Thyroid gland (tissue), 4 donors: ENCODE measurements at regions not wholly inside any gene's neighbourhood (a gene's known extent, or its start where the extent isn't known, plus 50 kb on each side); places are given as distances from the start of the nearest gene placed in this dataset.

ENCODE experiments used
- DNase-seq, 2 donors: peaks; one replicate each; pipeline ENCODE4 v3.0.0-alpha.2; 2019
- H3K27ac ChIP-seq, 3 donors: fragments of 200-600 bp; sonication (generic); 1 replicate in 2 of 3; 2 replicates in 1 of 3; pipeline ENCODE4 v1.5.1; 2016 to 2019; ENCODE audit warnings: mild to moderate bottlenecking in 1 of 3, moderate library complexity in 1 of 3
- H3K27me3 ChIP-seq: fragments of 200-600 bp; sonication (generic); one replicate; pipeline ENCODE4 v1.5.1; 2019
- H3K36me3 ChIP-seq, 2 donors: fragments of 200-600 bp; sonication (generic); one replicate each; pipeline ENCODE4 v1.5.1; 2016 to 2019
- H3K4me1 ChIP-seq, 2 donors: fragments of 200-600 bp; sonication (generic); one replicate each; pipeline ENCODE4 v1.5.1; 2017 to 2019
- H3K4me3 ChIP-seq, 3 donors: fragments of 200-600 bp; sonication (generic); replicated peaks in 1 of 3; 1 replicate in 2 of 3; 2 replicates in 1 of 3; pipeline ENCODE4 v1.5.1; 2016; ENCODE audit warnings: mild to moderate bottlenecking in 1 of 3
- H3K9me3 ChIP-seq: fragments of 200-600 bp; sonication (generic); one replicate; pipeline ENCODE4 v1.5.1; 2017
- POLR2A ChIP-seq, 2 donors: fragments of 450-650 bp; IDR thresholded peaks; one replicate each; pipeline ENCODE4 v1.6.1; 2017; ENCODE audit warnings: antibody characterized with exemption in 2 of 2, mild to moderate bottlenecking in 2 of 2, moderate library complexity in 1 of 2
- WGBS, 2 donors: methylation state at CpG; one replicate each; pipeline ENCODE4 v1.1.5; 2017; 5-methylcytosine and 5-hydroxymethylcytosine counted together
- intact Hi-C: fragments of 100-400 bp; cut with DNase I; formaldehyde crosslinking; loops from one replicate; pipeline ENCODE4 v1.15.1; 2023
- TF ChIP-seq, protein P1 (sequence below), 6 experiments: fragments of 200-600 bp in 3 of 6; fragments of 450-650 bp in 3 of 6; sonication (generic) in 3 of 6; IDR thresholded peaks; one replicate each; pipeline ENCODE4 v1.5.1; 2016 to 2019; ENCODE audit warnings: antibody characterized with exemption in 6 of 6, mild to moderate bottlenecking in 2 of 6, inconsistent platforms in 1 of 6, moderate library complexity in 1 of 6

DNA sequence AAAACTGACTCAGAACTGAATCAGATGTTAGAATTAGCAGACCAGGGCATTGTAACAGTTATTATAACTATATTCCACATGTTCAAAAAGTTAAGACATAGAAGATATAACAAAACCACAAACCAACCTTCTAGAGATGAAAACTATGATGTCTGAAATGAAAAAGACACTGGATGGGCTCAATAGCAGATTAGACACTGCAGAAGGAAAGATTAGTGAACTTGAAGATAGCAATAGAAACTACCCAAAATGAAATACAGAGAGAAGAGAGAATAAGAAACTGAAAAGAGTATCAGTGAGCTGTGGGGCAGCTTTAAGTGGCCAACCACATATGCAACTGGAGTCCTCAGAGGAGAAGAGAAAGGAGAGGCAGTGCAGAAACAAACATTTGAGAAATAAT lies 132.0 kb upstream of the ATP2B2 start:
- Histone ChIP-seq H3K4me3 (no peak overlapping the region), H3K27ac (no peak overlapping the region), H3K9me3 (no peaks in the 10 kb centered on the region), H3K36me3 (no peaks in the 10 kb centered on the region), H3K27me3 (no peaks in the 10 kb centered on the region), H3K4me1 (no peaks in the 10 kb centered on the region)
- TF ChIP-seq, protein P1, sequence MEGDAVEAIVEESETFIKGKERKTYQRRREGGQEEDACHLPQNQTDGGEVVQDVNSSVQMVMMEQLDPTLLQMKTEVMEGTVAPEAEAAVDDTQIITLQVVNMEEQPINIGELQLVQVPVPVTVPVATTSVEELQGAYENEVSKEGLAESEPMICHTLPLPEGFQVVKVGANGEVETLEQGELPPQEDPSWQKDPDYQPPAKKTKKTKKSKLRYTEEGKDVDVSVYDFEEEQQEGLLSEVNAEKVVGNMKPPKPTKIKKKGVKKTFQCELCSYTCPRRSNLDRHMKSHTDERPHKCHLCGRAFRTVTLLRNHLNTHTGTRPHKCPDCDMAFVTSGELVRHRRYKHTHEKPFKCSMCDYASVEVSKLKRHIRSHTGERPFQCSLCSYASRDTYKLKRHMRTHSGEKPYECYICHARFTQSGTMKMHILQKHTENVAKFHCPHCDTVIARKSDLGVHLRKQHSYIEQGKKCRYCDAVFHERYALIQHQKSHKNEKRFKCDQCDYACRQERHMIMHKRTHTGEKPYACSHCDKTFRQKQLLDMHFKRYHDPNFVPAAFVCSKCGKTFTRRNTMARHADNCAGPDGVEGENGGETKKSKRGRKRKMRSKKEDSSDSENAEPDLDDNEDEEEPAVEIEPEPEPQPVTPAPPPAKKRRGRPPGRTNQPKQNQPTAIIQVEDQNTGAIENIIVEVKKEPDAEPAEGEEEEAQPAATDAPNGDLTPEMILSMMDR (IDR thresholded peaks at IDR 0.05) = no peak
- no peak for TF ChIP-seq POLR2A (IDR thresholded peaks at IDR 0.05)
- intact Hi-C loops = no loop called here
- no peak for DNase-seq

DNA sequence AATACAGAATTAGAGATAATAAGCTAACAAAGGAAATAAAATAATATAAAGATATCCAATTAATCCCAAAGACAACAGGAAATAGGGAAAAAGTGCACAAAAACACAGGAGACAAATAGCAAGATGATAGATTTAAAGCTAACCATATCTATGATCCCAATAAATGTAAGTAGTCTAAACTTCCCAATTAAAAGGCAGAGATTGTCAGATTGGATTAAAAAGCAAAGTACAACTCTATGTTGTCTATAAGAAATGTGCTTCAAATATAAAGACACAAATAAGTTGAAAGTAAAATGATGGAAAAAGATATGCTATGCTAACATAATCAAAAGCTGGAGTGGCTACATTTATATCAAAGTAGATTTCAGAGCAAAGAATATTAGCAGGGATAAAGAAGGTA lies 133.1 kb upstream of the ATP2B2 start:
- TF ChIP-seq, protein P1 (IDR thresholded peaks at IDR 0.05) = no peak
- no peak for TF ChIP-seq POLR2A (IDR thresholded peaks at IDR 0.05)

GRCh38 chr3:10641760-10642159 lies 136.4 kb upstream of the ATP2B2 start:
- H3K4me3 ChIP-seq = no peak overlapping the region
- H3K9me3 ChIP-seq = no peaks in the 10 kb centered on the region
- no peaks in the 10 kb centered on the region for H3K27me3 ChIP-seq
- H3K36me3 ChIP-seq = no peaks in the 10 kb centered on the region
- intact Hi-C loops = no loop called here
- H3K4me1 ChIP-seq = no peaks in the 10 kb centered on the region
- 93 to 95% methylated on average over 2 of the region's 2 CpGs for whole genome bisulfite sequencing, 2 donors
- DNase-seq = no peak
- TF ChIP-seq, protein P1 (IDR thresholded peaks at IDR 0.05) = no peak
- no peak for TF ChIP-seq POLR2A (IDR thresholded peaks at IDR 0.05)
- no peak overlapping the region for H3K27ac ChIP-seq

More for the DNA sequence above, 133.1 kb upstream of the ATP2B2 start:
- no peak for DNase-seq
- no peak overlapping the region for H3K4me3 ChIP-seq
- H3K4me1 ChIP-seq = no peaks in the 10 kb centered on the region
- no peak overlapping the region for H3K27ac ChIP-seq
- no peaks in the 10 kb centered on the region for H3K9me3 ChIP-seq
- H3K36me3 ChIP-seq = no peaks in the 10 kb centered on the region
- no peaks in the 10 kb centered on the region for H3K27me3 ChIP-seq
- intact Hi-C loops = no loop called here

- 78 to 81% methylated on average over 4 of the region's 4 CpGs for WGBS, 2 donors
- no peaks in the 10 kb centered on the region for H3K36me3 ChIP-seq
- intact Hi-C loops = no loop called here
These were observed 138.8 kb upstream of the ATP2B2 start for GRCh38 chr3:10644189-10644588.

DNA sequence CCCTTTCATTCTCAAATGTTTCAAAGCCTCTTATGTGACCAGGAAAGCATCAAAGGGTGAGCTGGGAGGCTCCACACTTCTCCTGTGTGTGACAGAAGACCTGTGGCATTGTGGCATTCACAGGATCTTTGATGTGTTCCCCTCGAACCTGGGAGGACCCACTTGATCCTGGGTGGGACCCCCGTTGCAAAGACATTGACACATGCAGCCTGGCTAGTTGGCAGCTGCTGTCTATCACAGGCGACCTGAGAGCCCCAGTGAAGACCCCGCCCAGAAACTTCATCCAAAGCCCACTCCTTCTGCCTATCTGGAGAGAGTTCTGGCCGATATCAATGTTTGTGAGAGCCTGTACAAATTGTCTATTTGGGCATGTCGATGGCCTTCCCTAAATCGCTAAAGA lies 140.4 kb upstream of the ATP2B2 start:
- 45 to 74% methylated on average over 4 to 6 of the region's 7 CpGs for WGBS, 2 donors
- no peak for DNase-seq
- TF ChIP-seq, protein P1 (IDR thresholded peaks at IDR 0.05) = no peak
- no peak for TF ChIP-seq POLR2A (IDR thresholded peaks at IDR 0.05)
- Histone ChIP-seq H3K36me3 (no peaks in the 10 kb centered on the region), H3K4me3 (no peak overlapping the region), H3K27me3 (no peaks in the 10 kb centered on the region), H3K4me1 (no peaks in the 10 kb centered on the region), H3K27ac (no peak overlapping the region), H3K9me3 (no peaks in the 10 kb centered on the region)
- intact Hi-C loops = no loop called here

More at GRCh38 chr3:10644189-10644588, 138.8 kb upstream of the ATP2B2 start:
- no peak for DNase-seq
- Histone ChIP-seq H3K4me1 (no peaks in the 10 kb centered on the region), H3K27me3 (no peaks in the 10 kb centered on the region), H3K4me3 (no peak overlapping the region), H3K27ac (no peak overlapping the region), H3K9me3 (no peaks in the 10 kb centered on the region)
- no peak for TF ChIP-seq POLR2A (IDR thresholded peaks at IDR 0.05)
- TF ChIP-seq, protein P1 (IDR thresholded peaks at IDR 0.05) = no peak
